ENCODE measurements at regions not wholly inside any gene's neighbourhood (a gene's known extent, or its start where the extent isn't known, plus 50 kb on each side); places are given as distances from the start of the nearest gene placed in this dataset.

DNA sequence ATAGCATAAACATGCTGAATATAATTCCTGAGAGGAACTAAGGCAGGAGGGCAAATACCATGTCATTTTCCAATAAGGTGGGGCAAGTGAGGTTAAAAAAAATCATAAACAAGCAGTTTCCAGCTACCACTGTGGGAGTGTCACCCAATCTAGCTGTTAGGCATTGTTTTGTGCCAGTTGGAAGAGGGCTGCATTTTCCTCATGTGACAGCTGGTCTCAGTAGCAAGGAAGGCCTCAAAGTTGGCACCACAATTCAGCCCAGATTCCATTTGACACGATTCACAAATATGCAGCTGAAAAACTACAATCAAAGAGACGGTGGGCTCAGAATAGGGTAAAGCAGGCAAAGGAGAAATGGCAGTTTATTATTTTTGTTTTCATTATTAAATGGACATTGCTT lies 636.1 kb downstream of the KIF4B start:
- Histone ChIP-seq H4K8ac (ENCODE audit: extremely low read depth, insufficient read depth, low read length) (no peak overlapping the region), H3K14ac (ENCODE audit: insufficient read length) (no peak overlapping the region), H3K4ac (replicated peaks; ENCODE audit: insufficient read length, low read depth, low read length) (no peak overlapping the region), H2BK20ac (ENCODE audit: low read length) (no peak overlapping the region), H2AK5ac (ENCODE audit: low read depth, low read length) (no peak overlapping the region), H3K4me1 (replicated peaks in 1 of 4; ENCODE audit: control insufficient read depth in 3 of 4, insufficient read depth in 4 of 4, low read length in 3 of 4) (no peaks in the 10 kb centered on the region), H3K4me2 (ENCODE audit: insufficient read depth in 1 of 2, low read depth in 2 of 2, low read length in 2 of 2) (no peak overlapping the region), H3K56ac (replicated peaks; ENCODE audit: insufficient read length, low read depth, low read length) (no peak overlapping the region), H2BK15ac (ENCODE audit: low read length) (no peak overlapping the region), H3K9ac (replicated peaks in 1 of 4; ENCODE audit: extremely low read depth in 1 of 4, low read depth in 3 of 4, low read length in 3 of 4) (no peak overlapping the region), H2BK12ac (ENCODE audit: low read depth, low read length) (no peak overlapping the region), H3K36me3 (ENCODE audit: control insufficient read depth in 2 of 4, insufficient read depth in 4 of 4, low read length in 3 of 4) (no peaks in the 10 kb centered on the region), H4K5ac (ENCODE audit: insufficient read length, low read depth, low read length) (no peak overlapping the region), H3K9me3 (ENCODE audit: insufficient read depth in 2 of 2, low read depth in 1 of 2, low read length in 1 of 2) (no peaks in the 10 kb centered on the region), H3K27ac (ENCODE audit: low read depth, low read length) (no peak overlapping the region), H2AFZ (ENCODE audit: low read length) (no peak overlapping the region), H4K20me1 (replicated peaks in 1 of 2; ENCODE audit: control insufficient read depth in 1 of 2, insufficient read depth in 2 of 2, low read length in 2 of 2) (no peaks in the 10 kb centered on the region), H3K79me2 (ENCODE audit: control insufficient read depth in 1 of 2, insufficient read depth in 2 of 2, low read length in 2 of 2) (no peaks in the 10 kb centered on the region), H3K27me3 (replicated peaks in 1 of 4; ENCODE audit: control insufficient read depth in 3 of 4, extremely low read depth in 1 of 4, insufficient read depth in 3 of 4, low read length in 3 of 4) (no peaks in the 10 kb centered on the region), H2BK5ac (ENCODE audit: low read depth, low read length) (no peak overlapping the region), H3K4me3 (ENCODE audit: extremely low read depth in 1 of 4, insufficient read depth in 2 of 4, low read depth in 3 of 4, low read length in 4 of 4) (no peak overlapping the region), H2BK120ac (replicated peaks; ENCODE audit: low read depth, low read length) (no peak overlapping the region), H3K79me1 (ENCODE audit: low read depth, low read length) (no peaks in the 10 kb centered on the region), H3K18ac (ENCODE audit: extremely low read depth, low read length) (no peak overlapping the region), H3K23ac (ENCODE audit: insufficient read length) (no peak overlapping the region), H3K23me2 (ENCODE audit: low read depth, low read length) (no peaks in the 10 kb centered on the region), H4K91ac (replicated peaks; ENCODE audit: insufficient read length, low read length) (no peak overlapping the region)
- FAIRE-seq (no peak), DNase-seq (ENCODE audit: low read depth in 1 of 2, low spot score in 2 of 2) (no peak)
- POLR2A ChIA-PET (ENCODE audit: partially characterized antibody), result no interaction called here
- WGBS, 2 experiments (ENCODE audit: extremely low coverage in 1 of 2, insufficient coverage in 1 of 2, insufficient read length in 1 of 2, insufficient replicate concordance in 2 of 2, low coverage in 1 of 2, low lambda C conversion rate in 2 of 2, missing lambda C conversion rate in 1 of 2), result 82% methylated on average over 2 of the region's 2 CpGs; no CpG with 5 or more reads in 1 of the 2 experiments
- CTCF ChIA-PET (ENCODE audit: partially characterized antibody), result no interaction called here
- TF ChIP-seq POLR2AphosphoS5 (IDR thresholded peaks at IDR 0.05; ENCODE audit: low read depth, low read length), result no peak
- TF ChIP-seq, protein P1, sequence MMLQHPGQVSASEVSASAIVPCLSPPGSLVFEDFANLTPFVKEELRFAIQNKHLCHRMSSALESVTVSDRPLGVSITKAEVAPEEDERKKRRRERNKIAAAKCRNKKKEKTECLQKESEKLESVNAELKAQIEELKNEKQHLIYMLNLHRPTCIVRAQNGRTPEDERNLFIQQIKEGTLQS (IDR thresholded peaks at IDR 0.05; ENCODE audit: insufficient read depth, low read depth, low read length), result no peak
- TF ChIP-seq SP2 (IDR thresholded peaks at IDR 0.05; ENCODE audit: low read length), result no peak
- no peak for TF ChIP-seq CHD1 (IDR thresholded peaks at IDR 0.05; ENCODE audit: low read depth, low read length)
- TF ChIP-seq SP4 (IDR thresholded peaks at IDR 0.05; ENCODE audit: low read length), result no peak
- TF ChIP-seq, protein P2, sequence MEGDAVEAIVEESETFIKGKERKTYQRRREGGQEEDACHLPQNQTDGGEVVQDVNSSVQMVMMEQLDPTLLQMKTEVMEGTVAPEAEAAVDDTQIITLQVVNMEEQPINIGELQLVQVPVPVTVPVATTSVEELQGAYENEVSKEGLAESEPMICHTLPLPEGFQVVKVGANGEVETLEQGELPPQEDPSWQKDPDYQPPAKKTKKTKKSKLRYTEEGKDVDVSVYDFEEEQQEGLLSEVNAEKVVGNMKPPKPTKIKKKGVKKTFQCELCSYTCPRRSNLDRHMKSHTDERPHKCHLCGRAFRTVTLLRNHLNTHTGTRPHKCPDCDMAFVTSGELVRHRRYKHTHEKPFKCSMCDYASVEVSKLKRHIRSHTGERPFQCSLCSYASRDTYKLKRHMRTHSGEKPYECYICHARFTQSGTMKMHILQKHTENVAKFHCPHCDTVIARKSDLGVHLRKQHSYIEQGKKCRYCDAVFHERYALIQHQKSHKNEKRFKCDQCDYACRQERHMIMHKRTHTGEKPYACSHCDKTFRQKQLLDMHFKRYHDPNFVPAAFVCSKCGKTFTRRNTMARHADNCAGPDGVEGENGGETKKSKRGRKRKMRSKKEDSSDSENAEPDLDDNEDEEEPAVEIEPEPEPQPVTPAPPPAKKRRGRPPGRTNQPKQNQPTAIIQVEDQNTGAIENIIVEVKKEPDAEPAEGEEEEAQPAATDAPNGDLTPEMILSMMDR (IDR thresholded peaks at IDR 0.05; ENCODE audit: control extremely low read depth in 1 of 3, insufficient read depth in 1 of 3, low read depth in 1 of 3, low read length in 3 of 3), result no peak
- no peak for TF ChIP-seq TEAD4 (IDR thresholded peaks at IDR 0.05; ENCODE audit: low read depth, low read length)
- TF ChIP-seq EP300 (IDR thresholded peaks at IDR 0.05; ENCODE audit: borderline replicate concordance in 1 of 2, low read depth in 2 of 2, low read length in 2 of 2), result no peak
- TF ChIP-seq CHD2 (IDR thresholded peaks at IDR 0.05; ENCODE audit: low read length), result no peak

All from H1 (cell line).